DND-41 (cell line): ENCODE measurements at regions not wholly inside any gene's neighbourhood (a gene's known extent, or its start where the extent isn't known, plus 50 kb on each side); places are given as distances from the start of the nearest gene placed in this dataset.

Source experiments
- ATAC-seq: fragments of 200-7000 bp; cut with Tn5 transposase; 3 replicates; pipeline ENCODE4 v1.9.1; 2021; ENCODE audit warnings: low read depth; ENCODE audit not compliant: insufficient read depth
- DNase-seq: peaks from one replicate; pipeline ENCODE4 v3.0.0-alpha.2; 2020
- H2AFZ ChIP-seq: 2 replicates; pipeline ENCODE4 v1.6.0; 2012; ENCODE audit warnings: low read depth, low read length
- H3K27ac ChIP-seq: 2 replicates; pipeline ENCODE4 v1.5.1; 2012; ENCODE audit warnings: low read length, inconsistent platforms
- H3K27me3 ChIP-seq: fragments of 200-600 bp; sonication (generic); 2 replicates; pipeline ENCODE4 v1.6.0; 2012; ENCODE audit warnings: low read length, mild to moderate bottlenecking, inconsistent platforms; ENCODE audit not compliant: insufficient read depth, poor library complexity
- H3K36me3 ChIP-seq: 2 replicates; pipeline ENCODE4 v1.5.1; 2012; ENCODE audit warnings: low read length, inconsistent platforms; ENCODE audit not compliant: insufficient read depth
- H3K4me1 ChIP-seq: 2 replicates; pipeline ENCODE4 v1.5.1; 2012; ENCODE audit warnings: mild to moderate bottlenecking, low read length; ENCODE audit not compliant: insufficient read depth
- H3K4me2 ChIP-seq: 2 replicates; pipeline ENCODE4 v1.6.0; 2012; ENCODE audit warnings: mild to moderate bottlenecking, moderate library complexity, low read length, inconsistent platforms; ENCODE audit not compliant: insufficient read depth
- H3K4me3 ChIP-seq, 2 experiments: fragments of 200-600 bp in 1 of 2; shearing (Covaris generic) in 1 of 2; 2 replicates each; pipeline ENCODE4 v1.5.1; 2012 to 2016; ENCODE audit warnings: inconsistent platforms in 2 of 2, low read length in 2 of 2, mild to moderate bottlenecking in 2 of 2, low read depth in 1 of 2, moderate library complexity in 1 of 2
- H3K79me2 ChIP-seq: 2 replicates; pipeline ENCODE4 v1.6.0; 2012; ENCODE audit warnings: low read length, inconsistent platforms; ENCODE audit not compliant: insufficient read depth
- H3K9ac ChIP-seq: 2 replicates; pipeline ENCODE4 v1.6.0; 2012; ENCODE audit warnings: low read depth, mild to moderate bottlenecking, inconsistent platforms, low read length, moderate library complexity
- H3K9me3 ChIP-seq: 2 replicates; pipeline ENCODE4 v1.5.1; 2012; ENCODE audit warnings: low read length, moderate library complexity, mild to moderate bottlenecking, inconsistent platforms; ENCODE audit not compliant: insufficient read depth, severe bottlenecking
- H4K20me1 ChIP-seq: 2 replicates; pipeline ENCODE4 v1.6.0; 2012; ENCODE audit warnings: low read length; ENCODE audit not compliant: insufficient read depth
- CTCF ChIP-seq: IDR thresholded peaks from 2 replicates; pipeline ENCODE4 v1.5.1; 2012; ENCODE audit warnings: borderline replicate concordance, low read length, moderate library complexity, mild to moderate bottlenecking; ENCODE audit not compliant: poor library complexity, severe bottlenecking; ENCODE audit errors: extremely low read depth
- EZH2 ChIP-seq: IDR thresholded peaks from 3 replicates; pipeline ENCODE4 v1.6.1; 2012; ENCODE audit warnings: borderline replicate concordance, low read depth, mild to moderate bottlenecking, moderate library complexity, low read length, inconsistent platforms; ENCODE audit not compliant: severe bottlenecking

GRCh38 chr5:102638316-102638715 lies 116.8 kb upstream of the PAM start:
- Histone ChIP-seq H3K36me3 (no peaks in the 10 kb centered on the region), H3K4me1 (no peaks in the 10 kb centered on the region), H3K27ac (no peak overlapping the region), H3K9ac (no peak overlapping the region), H3K4me2 (no peak overlapping the region), H3K79me2 (no peaks in the 10 kb centered on the region), H2AFZ (no peak overlapping the region), H4K20me1 (no peaks in the 10 kb centered on the region), H3K27me3 (no peaks in the 10 kb centered on the region), H3K9me3 (no peaks in the 10 kb centered on the region), H3K4me3 (no peak overlapping the region)
- DNase-seq (no peak), ATAC-seq (no peak)
- TF ChIP-seq EZH2 (no peak), CTCF (no peak)

GRCh38 chr5:102638912-102639652 lies 116.0 kb upstream of the PAM start:
- Histone ChIP-seq H3K79me2 (no peaks in the 10 kb centered on the region), H3K27ac (no peak overlapping the region), H3K36me3 (no peaks in the 10 kb centered on the region), H3K9ac (no peak overlapping the region), H3K4me3 (no peak overlapping the region), H2AFZ (no peak overlapping the region), H3K4me2 (no peak overlapping the region), H3K27me3 (no peaks in the 10 kb centered on the region), H3K4me1 (no peaks in the 10 kb centered on the region), H4K20me1 (no peaks in the 10 kb centered on the region), H3K9me3 (no peaks in the 10 kb centered on the region)
- TF ChIP-seq EZH2, result no peak
- no peak for TF ChIP-seq CTCF
- DNase-seq (no peak), ATAC-seq (no peak)

GRCh38 chr5:102649731-102650130 lies 105.4 kb upstream of the PAM start:
- Histone ChIP-seq H3K9me3 (no peaks in the 10 kb centered on the region), H3K27me3 (no peaks in the 10 kb centered on the region), H2AFZ (no peak overlapping the region), H3K4me2 (no peak overlapping the region), H3K9ac (no peak overlapping the region), H3K4me1 (no peaks in the 10 kb centered on the region), H3K79me2 (no peaks in the 10 kb centered on the region), H3K36me3 (no peaks in the 10 kb centered on the region), H3K27ac (no peak overlapping the region), H4K20me1 (no peaks in the 10 kb centered on the region), H3K4me3 (no peak overlapping the region)
- ATAC-seq (no peak), DNase-seq (no peak)
- TF ChIP-seq CTCF, result no peak
- no peak for TF ChIP-seq EZH2
